ENCODE measurements at regions not wholly inside any gene's neighbourhood (a gene's known extent, or its start where the extent isn't known, plus 50 kb on each side); places are given as distances from the start of the nearest gene placed in this dataset.
"Not testable (repeated sequence)": the region's sequence is repeated elsewhere in the genome, so short reads cannot be mapped to it uniquely, and the experiment has no call there.

DNA sequence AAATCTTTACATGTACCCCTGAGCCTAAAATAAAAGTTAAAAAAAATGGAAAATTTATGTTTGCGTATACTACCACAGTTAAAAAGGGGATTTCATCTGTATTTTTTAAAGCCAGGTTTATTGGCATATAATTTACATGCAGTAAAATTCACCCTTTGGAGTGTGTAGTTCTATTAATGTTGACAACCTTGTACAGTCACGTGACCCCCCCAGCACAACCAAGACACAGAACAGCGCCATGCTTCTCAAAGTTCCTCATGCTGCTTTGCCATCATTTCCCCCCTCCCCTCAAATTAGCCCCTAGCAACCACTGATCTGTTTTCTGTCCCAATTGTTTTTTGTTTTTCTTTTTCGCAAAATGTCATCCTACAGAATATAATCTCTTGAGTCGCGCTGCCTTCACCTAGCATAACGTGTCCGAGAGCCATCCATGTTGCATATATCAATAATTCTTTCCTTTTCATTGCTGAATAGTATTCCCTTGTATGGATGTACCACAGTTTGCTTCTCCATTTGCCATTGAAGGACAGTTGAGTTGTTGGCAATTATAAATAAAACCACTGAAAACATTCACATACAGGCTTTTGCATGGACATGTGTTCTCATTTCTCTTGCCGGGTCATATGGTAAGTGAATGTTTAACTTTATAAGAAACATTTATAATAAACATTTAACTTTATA, 105.3 kb downstream of the LHX2 start:
- no peak overlapping the region for H3K4me3 Mint-ChIP-seq
- POLR2A ChIA-PET, result no interaction called here
- CTCF ChIA-PET, result interaction anchor here (1.4 kb wide), 1 partner anchor 10 kb away, joined by 4 read pairs; no protein-coding TSS in a partner anchor
- H3K27me3 Mint-ChIP-seq, result peaks cover 3% of the 10 kb centered on the region
- no peak for DNase-seq
- H3K36me3 Mint-ChIP-seq (ENCODE audit: low read depth), result no peaks in the 10 kb centered on the region
- no peaks in the 10 kb centered on the region for H3K4me1 Mint-ChIP-seq
- no peak overlapping the region for H3K27ac Mint-ChIP-seq
- H3K9me3 Mint-ChIP-seq, result no peaks in the 10 kb centered on the region

DNA sequence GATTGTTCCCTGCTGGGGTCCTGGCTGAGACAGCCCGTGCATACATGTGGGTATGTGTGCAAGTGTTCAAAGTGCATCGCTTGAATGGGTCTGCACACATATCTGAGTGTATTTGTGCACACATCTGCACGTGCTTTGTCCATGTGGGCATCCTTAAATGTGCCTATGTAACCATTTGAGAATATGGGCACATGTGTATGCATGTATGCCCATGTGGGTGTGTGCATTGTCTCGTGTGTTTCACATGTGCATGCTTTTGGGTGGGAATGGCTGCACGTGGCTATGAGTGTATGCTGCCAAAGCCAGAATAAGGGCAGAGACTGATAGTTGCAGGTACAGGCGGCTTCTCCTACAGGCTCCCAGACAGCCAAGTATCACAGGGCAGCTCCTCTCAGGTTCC, 107.3 kb downstream of the LHX2 start:
- DNase-seq, result no peak
- CTCF ChIA-PET, result interaction anchor here (0.6 kb wide), 1 partner anchor 256 kb away, joined by 4 read pairs; no protein-coding TSS in a partner anchor
- H3K27ac Mint-ChIP-seq, result no peak overlapping the region
- POLR2A ChIA-PET, result no interaction called here
- H3K9me3 Mint-ChIP-seq, result no peaks in the 10 kb centered on the region
- no peaks in the 10 kb centered on the region for H3K4me1 Mint-ChIP-seq
- H3K27me3 Mint-ChIP-seq, result peaks cover 3% of the 10 kb centered on the region
- no peak overlapping the region for H3K4me3 Mint-ChIP-seq
- H3K36me3 Mint-ChIP-seq (ENCODE audit: low read depth), result no peaks in the 10 kb centered on the region

DNA sequence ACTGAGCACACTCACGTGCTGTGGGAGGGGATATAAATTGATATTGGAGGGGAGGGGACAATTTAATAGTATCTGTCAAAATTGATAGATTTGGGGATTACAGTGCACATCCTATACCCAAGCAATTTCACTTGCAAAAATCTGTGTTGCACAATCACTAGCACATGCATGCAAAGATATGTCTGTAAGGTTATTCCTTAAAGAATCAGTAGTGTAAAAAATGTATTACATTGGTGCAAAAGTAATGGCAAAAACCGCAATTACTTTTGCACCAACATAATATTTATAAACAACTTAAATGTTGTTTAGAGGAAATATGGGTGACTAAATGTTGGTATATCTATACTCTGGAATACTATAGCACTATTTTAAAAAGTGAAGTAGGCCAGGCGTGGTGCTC, 108.7 kb downstream of the LHX2 start:
- Mint-ChIP-seq H3K27ac (no peak overlapping the region), H3K4me1 (no peaks in the 10 kb centered on the region), H3K36me3 (ENCODE audit: low read depth) (no peaks in the 10 kb centered on the region), H3K9me3 (no peaks in the 10 kb centered on the region), H3K4me3 (no peak overlapping the region), H3K27me3 (peaks cover 3% of the 10 kb centered on the region)
- ChIA-PET CTCF (no interaction called here), POLR2A (no interaction called here)
- DNase-seq, result no peak

DNA sequence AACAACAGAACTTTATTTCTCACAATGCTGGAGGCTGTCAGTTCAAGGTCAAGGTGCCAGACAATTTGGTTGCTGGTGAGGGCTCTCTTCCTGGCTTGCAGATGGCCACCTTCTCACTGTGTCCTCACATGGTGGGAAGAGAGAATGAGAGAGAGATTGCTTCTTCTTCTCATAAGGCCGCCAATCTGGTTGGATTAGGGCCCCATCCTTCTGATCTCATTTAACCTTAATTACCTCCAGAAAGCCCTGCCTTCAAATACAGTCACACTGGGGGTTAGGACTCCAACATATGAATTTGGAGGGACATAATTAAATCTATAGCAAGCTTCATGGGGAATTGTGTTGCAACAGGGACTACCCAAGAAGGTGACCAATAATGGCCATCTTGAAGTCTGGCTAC, 110.2 kb downstream of the LHX2 start:
- Mint-ChIP-seq H3K9me3 (no peaks in the 10 kb centered on the region), H3K27ac (no peak overlapping the region), H3K27me3 (no peaks in the 10 kb centered on the region), H3K4me3 (no peak overlapping the region), H3K36me3 (ENCODE audit: low read depth) (no peaks in the 10 kb centered on the region), H3K4me1 (peaks cover under 1% of the 10 kb centered on the region)
- POLR2A ChIA-PET, result no interaction called here
- CTCF ChIA-PET, result no interaction called here
- no peak for DNase-seq

DNA sequence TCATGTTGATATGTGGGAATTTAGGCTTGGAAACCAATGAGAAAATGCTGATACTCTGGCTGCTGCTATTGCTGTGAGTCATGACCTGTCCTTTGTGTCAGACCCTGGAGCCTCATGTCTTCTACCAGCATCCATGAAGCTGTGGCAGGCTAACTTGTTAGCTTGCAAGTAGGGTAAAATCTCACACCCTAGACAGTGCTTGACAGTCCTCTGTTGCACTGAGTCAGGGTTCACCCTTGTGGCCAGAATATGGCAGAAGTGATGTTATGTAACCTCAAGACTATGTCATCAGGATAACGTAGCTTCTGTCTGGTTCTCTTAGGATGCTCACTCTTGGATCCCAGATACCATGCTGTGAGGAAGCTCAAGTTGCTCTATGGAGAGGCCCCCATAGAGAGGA, 110.8 kb downstream of the LHX2 start:
- no peak for DNase-seq
- CTCF ChIA-PET, result interaction anchor here (0.6 to 0.9 kb wide), 2 partner anchors 9 to 10 kb away, joined by 3 to 4 read pairs; no protein-coding TSS in a partner anchor
- Mint-ChIP-seq H3K9me3 (no peaks in the 10 kb centered on the region), H3K4me1 (peaks cover 6% of the 10 kb centered on the region), H3K36me3 (ENCODE audit: low read depth) (no peaks in the 10 kb centered on the region), H3K27ac (no peak overlapping the region), H3K27me3 (no peaks in the 10 kb centered on the region), H3K4me3 (no peak overlapping the region)
- POLR2A ChIA-PET, result no interaction called here

DNA sequence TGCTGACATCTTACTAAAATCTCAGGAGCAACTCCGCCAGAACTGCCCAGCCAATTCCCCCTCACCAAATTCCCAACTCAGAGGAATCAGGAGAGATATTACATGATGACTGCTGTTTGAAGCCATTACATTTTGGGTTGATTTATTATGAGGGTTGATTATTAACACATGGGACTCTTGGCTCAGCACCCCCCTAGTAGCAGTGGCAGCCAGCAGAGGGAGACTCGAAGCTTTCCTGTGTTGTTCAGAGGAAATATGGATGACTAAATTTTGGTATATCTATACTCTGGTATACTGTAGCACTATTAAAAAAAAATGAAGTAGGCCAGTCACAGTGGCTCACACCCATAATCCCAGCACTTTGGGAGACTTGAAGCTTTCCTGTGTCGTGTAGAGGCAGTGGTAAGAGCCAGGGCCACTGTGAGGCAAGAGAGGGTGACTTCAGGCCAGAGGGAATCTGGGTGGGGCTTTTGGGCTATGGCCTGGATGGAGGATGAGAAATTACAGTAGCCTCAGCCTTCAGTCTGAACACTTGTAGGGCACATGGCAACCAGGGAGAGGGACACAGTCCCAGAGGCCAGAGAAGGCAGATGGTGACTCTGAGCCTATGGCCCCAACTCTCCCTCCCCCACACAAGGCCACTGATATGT, 111.4 kb downstream of the LHX2 start:
- no peak overlapping the region for H3K4me3 Mint-ChIP-seq
- H3K27ac Mint-ChIP-seq, result no peak overlapping the region
- POLR2A ChIA-PET, result no interaction called here
- H3K27me3 Mint-ChIP-seq, result no peaks in the 10 kb centered on the region
- H3K9me3 Mint-ChIP-seq, result no peaks in the 10 kb centered on the region
- H3K4me1 Mint-ChIP-seq, result peaks cover 6% of the 10 kb centered on the region
- DNase-seq, result no peak
- CTCF ChIA-PET, result interaction anchor here (0.6 to 0.9 kb wide), 3 partner anchors 9 to 583 kb away, joined by 3 to 5 read pairs (median 4); no protein-coding TSS in a partner anchor
- no peaks in the 10 kb centered on the region for H3K36me3 Mint-ChIP-seq (ENCODE audit: low read depth)

DNA sequence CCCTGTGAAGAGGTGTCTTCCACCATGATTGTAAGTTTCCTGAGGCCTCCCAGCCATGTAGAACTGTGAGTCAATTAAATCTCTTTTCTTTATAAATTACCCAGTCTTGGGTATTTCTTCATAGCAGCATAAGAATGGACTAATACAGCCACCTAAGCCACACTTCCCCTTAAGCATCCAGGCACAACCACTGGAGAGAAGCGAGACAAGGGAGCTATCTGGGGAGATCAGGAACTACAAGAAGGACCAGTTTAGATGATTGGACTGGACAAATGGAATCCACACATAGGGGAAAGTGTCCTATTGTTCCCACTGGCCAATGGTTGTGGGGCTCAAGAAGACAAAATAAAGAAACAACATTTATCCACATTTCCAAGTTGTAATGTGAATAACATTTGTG, 112.1 kb downstream of the LHX2 start:
- H3K9me3 Mint-ChIP-seq; H3K4me1 Mint-ChIP-seq; H3K36me3 Mint-ChIP-seq (ENCODE audit: low read depth); POLR2A ChIA-PET; H3K4me3 Mint-ChIP-seq; H3K27ac Mint-ChIP-seq; H3K27me3 Mint-ChIP-seq; DNase-seq: not testable (repeated sequence)
- CTCF ChIA-PET, result interaction anchor here (0.6 to 0.8 kb wide), 2 partner anchors 80 to 82 kb away, joined by 3 read pairs; no protein-coding TSS in a partner anchor

DNA sequence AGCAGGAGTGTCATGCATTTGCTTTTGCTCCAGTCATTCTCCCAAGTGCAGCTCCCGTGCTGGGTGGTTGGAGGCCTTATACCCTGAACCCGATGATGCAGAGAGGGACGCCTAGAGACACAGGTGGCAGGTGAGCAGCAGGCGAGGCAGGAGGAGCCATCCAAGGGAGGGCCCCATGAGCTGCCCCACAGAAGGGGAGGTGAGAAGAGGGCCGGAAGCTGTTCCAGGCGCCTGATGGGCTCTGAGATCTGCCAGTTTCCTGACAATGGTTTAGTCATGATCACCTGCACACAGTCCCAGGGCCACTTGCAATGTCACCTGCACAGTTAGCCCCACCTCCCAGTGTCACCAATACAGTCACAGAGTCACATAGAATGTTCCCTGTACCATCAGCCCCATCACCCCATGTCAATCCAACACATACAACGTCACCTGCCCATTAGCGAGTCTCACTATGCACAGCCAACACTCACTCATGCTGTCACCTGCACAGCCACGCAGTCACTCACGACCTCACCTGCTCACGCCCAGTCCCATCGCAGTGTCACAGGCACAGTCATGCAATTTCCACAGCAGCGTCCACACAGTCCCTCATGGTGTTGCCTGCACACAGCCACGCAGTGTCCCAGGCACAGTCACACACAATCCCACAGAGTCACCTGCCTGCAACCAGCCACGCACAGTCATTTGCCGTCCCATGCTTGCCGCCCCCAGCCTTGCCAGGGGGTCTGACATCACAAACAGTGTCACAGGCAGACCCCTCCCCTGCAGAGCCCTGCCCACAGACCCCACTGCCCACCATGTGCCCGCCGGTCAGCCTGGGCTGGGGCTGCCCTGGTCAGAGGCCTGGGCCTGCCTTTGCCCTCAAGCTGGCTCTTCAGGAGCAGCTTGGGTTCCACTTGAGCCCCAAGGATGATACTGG, 113.4 kb downstream of the LHX2 start:
- ChIA-PET POLR2A (no interaction called here), CTCF (interaction anchor here (0.8 kb wide), 1 partner anchor 79 kb away, joined by 3 read pairs; no protein-coding TSS in a partner anchor)
- Mint-ChIP-seq H3K9me3 (no peaks in the 10 kb centered on the region), H3K27ac (no peak overlapping the region), H3K4me1 (peaks cover 6% of the 10 kb centered on the region), H3K36me3 (ENCODE audit: low read depth) (no peaks in the 10 kb centered on the region), H3K27me3 (no peaks in the 10 kb centered on the region), H3K4me3 (no peak overlapping the region)
- DNase-seq, result no peak

DNA sequence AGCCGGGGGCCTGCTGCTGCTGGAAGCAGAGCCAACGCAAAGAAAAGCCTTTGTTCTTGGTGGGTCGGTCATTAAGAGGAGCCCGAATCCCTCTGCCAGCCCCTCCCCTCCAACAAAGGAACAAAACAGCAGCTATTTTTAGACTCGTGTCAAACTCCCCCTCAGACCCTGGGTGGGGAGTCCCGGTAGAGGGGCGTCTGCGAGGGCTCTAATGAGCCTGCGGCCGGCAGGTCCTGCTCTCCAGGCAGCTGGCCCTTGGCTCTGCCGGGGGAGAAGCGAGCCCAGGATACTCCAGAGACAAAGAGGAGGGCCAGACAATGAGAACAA, 114.0 kb downstream of the LHX2 start:
- DNase-seq, result no peak
- Mint-ChIP-seq H3K27me3 (no peaks in the 10 kb centered on the region), H3K36me3 (ENCODE audit: low read depth) (no peaks in the 10 kb centered on the region), H3K4me1 (peaks cover 6% of the 10 kb centered on the region), H3K4me3 (no peak overlapping the region), H3K27ac (no peak overlapping the region), H3K9me3 (no peaks in the 10 kb centered on the region)
- ChIA-PET CTCF (interaction anchor here (1.2 kb wide), 1 partner anchor 11 kb away, joined by 3 read pairs; no protein-coding TSS in a partner anchor), POLR2A (no interaction called here)

DNA sequence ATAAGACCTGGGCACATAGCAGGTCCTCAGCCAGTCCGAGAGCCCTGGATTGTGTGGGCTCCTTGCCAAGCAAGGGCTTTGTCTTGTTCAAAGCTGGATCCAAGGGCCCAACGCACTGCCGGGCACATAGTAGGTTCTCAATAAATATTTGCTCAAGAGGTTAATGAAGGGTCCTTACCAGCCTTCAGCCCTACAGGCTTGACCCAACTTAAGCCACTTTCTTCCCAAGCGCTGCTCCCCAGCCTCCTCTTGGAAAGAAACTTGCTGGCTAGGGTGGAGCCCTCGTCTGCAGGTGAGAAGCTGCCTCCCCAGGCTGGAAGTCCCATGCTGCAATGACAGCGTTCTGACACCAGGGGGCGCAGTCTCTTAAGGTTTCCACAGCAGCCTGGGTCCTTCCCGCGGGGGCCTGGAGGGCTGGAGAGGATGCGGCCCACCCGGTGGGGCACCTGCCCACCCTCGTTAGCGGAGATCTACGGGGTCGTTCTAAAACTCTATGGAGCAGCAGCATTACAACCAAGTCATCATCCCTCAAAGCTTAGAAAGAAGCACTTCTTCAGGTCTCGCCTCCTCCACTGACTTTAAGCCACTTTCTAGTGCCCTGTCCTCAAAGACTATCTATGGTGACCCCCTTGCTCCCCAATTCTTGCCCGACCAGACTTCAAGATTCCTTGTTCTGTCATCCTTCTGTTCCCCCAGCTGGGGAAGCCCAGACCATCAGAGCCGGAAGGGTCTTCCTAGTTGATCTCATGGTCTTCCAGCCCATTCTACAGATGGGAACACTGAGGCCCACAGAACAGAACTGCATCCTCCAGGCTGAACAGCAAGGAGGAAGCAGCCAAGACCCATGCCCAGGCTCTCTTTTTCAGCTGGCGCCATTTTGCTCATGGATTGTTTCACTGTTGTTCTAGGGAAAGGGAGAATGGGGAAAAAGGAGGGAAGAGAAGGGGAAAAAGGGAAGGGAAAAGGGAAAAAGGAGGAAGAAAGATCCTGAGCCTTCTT, 115.4 kb downstream of the LHX2 start:
- H3K36me3 Mint-ChIP-seq (ENCODE audit: low read depth), result no peaks in the 10 kb centered on the region
- peaks cover 6% of the 10 kb centered on the region for H3K4me1 Mint-ChIP-seq
- H3K9me3 Mint-ChIP-seq, result no peaks in the 10 kb centered on the region
- CTCF ChIA-PET, result interaction anchor here (0.6 to 1.4 kb wide), 10 partner anchors 10 to 280 kb away, joined by 3 to 5 read pairs (median 3); no protein-coding TSS in a partner anchor
- H3K27me3 Mint-ChIP-seq, result no peaks in the 10 kb centered on the region
- no peak overlapping the region for H3K4me3 Mint-ChIP-seq
- POLR2A ChIA-PET, result interaction anchor here (0.6 kb wide), 1 partner anchor 46 kb away, joined by 3 read pairs; no protein-coding TSS in a partner anchor
- DNase-seq, result peak; percentile 82
- H3K27ac Mint-ChIP-seq, result no peak overlapping the region

DNA sequence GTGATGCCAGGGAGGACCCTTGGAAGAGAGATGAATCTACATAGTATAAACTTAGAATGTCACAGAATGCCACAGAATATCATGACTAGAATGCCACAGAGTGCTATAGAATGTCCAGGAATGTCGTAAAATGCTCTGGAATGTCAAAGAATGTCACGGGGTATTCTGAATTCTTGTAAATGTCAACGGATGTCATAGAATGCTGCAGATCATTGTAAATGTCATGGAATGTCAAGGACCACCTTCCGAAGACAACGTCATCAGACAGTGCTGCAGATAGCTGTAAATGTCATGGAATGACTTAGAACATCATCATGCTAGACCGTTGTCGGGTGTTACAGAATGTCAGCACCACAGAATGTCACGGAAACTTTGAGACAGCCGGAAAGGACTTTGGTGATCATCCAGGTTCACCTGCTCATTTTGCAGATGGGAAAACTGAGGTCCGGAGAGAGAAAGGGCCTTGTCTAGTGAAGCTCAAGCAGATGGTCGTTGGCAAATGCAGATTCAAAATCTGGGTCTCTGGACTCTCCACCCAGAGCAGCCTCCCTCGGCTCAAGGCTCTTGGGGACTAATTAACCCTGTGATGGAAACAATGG, 117.1 kb downstream of the LHX2 start:
- Mint-ChIP-seq H3K9me3 (no peaks in the 10 kb centered on the region), H3K4me3 (no peak overlapping the region), H3K27me3 (no peaks in the 10 kb centered on the region), H3K36me3 (ENCODE audit: low read depth) (no peaks in the 10 kb centered on the region), H3K27ac (no peak overlapping the region), H3K4me1 (peaks cover 6% of the 10 kb centered on the region)
- CTCF ChIA-PET, result interaction anchor here (1.4 to 1.7 kb wide), 3 partner anchors 55 to 268 kb away, joined by 3 to 4 read pairs (median 4); no protein-coding TSS in a partner anchor
- POLR2A ChIA-PET, result no interaction called here
- no peak for DNase-seq

Data from activated CD4-positive, alpha-beta T cell treated with anti-CD3 and anti-CD28 coated beads, Interleukin-2, amount 10 ng/mL, durations not matched to agents 7 days and 5 days (primary cell).